Tibial nerve (tissue), 3 donors: ENCODE measurements at regions not wholly inside any gene's neighbourhood (a gene's known extent, or its start where the extent isn't known, plus 50 kb on each side); places are given as distances from the start of the nearest gene placed in this dataset.

Source experiments
- POLR2A ChIP-seq, 2 donors: fragments of 450-650 bp; IDR thresholded peaks; one replicate each; pipeline ENCODE4 v1.6.1; 2017; ENCODE audit warnings: antibody characterized with exemption in 2 of 2, mild to moderate bottlenecking in 2 of 2, moderate library complexity in 2 of 2
- TF ChIP-seq, protein P1 (sequence below), 5 experiments: fragments of 200-600 bp in 3 of 5; fragments of 450-650 bp in 2 of 5; sonication (generic) in 3 of 5; IDR thresholded peaks; one replicate each; pipeline ENCODE4 v1.5.1; 2016 to 2019; ENCODE audit warnings: antibody characterized with exemption in 5 of 5, mild to moderate bottlenecking in 3 of 5, moderate library complexity in 2 of 5

DNA sequence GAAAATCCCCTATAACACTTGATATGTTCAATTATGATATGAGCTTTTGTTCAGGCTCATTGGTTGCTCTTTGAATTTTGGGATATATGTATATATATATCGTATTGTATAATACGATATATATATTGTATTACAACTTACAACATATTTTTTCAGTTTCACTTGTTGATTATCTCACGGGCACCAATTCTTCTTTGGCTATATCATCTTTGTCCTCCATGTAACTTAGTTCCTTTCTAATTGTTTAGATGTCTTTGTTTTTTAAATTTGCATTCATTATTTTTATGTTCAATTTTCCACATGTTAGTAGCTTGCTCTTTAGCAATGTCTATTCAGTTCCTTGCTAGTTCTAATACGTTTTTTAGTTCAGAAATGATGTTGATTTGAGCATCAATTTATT is 150.0 kb downstream of the BACH1 start:
- TF ChIP-seq, protein P1, sequence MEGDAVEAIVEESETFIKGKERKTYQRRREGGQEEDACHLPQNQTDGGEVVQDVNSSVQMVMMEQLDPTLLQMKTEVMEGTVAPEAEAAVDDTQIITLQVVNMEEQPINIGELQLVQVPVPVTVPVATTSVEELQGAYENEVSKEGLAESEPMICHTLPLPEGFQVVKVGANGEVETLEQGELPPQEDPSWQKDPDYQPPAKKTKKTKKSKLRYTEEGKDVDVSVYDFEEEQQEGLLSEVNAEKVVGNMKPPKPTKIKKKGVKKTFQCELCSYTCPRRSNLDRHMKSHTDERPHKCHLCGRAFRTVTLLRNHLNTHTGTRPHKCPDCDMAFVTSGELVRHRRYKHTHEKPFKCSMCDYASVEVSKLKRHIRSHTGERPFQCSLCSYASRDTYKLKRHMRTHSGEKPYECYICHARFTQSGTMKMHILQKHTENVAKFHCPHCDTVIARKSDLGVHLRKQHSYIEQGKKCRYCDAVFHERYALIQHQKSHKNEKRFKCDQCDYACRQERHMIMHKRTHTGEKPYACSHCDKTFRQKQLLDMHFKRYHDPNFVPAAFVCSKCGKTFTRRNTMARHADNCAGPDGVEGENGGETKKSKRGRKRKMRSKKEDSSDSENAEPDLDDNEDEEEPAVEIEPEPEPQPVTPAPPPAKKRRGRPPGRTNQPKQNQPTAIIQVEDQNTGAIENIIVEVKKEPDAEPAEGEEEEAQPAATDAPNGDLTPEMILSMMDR (IDR thresholded peaks at IDR 0.05) = no peak
- TF ChIP-seq POLR2A (IDR thresholded peaks at IDR 0.05) = no peak
